AG04450 (cell line): ENCODE measurements at regions not wholly inside any gene's neighbourhood (a gene's known extent, or its start where the extent isn't known, plus 50 kb on each side); places are given as distances from the start of the nearest gene placed in this dataset.

Experiments used
- CTCF ChIA-PET: fragments of 300-600, 350-600 bp; formaldehyde crosslinking; extraction: SDS; loops from one replicate; lab custom pipeline; 2022; ENCODE audit warnings: antibody characterized with exemption, inconsistent platforms; lab: Charles Lee
- POLR2A ChIA-PET: fragments of 350-600 bp; formaldehyde crosslinking; extraction: SDS; loops from one replicate; lab custom pipeline; 2021; ENCODE audit warnings: antibody characterized with exemption, inconsistent platforms; lab: Yijun Ruan, JAX
- DNase-seq: peaks from one replicate; pipeline ENCODE4 v3.0.0-alpha.2; 2011; ENCODE audit warnings: low read depth, low spot score
- H3K27ac ChIP-seq: one replicate; pipeline ENCODE4 v1.5.1; 2012; ENCODE audit warnings: low read depth, low read length, control low read depth
- H3K27me3 ChIP-seq: one replicate; pipeline ENCODE4 v1.6.0; 2012; ENCODE audit warnings: low read length; ENCODE audit not compliant: control insufficient read depth, insufficient read depth
- H3K4me3 ChIP-seq: 2 replicates; pipeline ENCODE4 v1.5.1; 2011; ENCODE audit warnings: mild to moderate bottlenecking, low read depth, low read length, control low read depth
- H3K9me3 ChIP-seq: 2 replicates; pipeline ENCODE4 v1.5.1; 2012; ENCODE audit warnings: low read length; ENCODE audit not compliant: control insufficient read depth, insufficient read depth
- TF ChIP-seq, protein P1 (sequence below): IDR thresholded peaks from 2 replicates; pipeline ENCODE4 v1.5.1; 2011; ENCODE audit warnings: low read depth, low read length, control low read depth, inconsistent platforms

DNA sequence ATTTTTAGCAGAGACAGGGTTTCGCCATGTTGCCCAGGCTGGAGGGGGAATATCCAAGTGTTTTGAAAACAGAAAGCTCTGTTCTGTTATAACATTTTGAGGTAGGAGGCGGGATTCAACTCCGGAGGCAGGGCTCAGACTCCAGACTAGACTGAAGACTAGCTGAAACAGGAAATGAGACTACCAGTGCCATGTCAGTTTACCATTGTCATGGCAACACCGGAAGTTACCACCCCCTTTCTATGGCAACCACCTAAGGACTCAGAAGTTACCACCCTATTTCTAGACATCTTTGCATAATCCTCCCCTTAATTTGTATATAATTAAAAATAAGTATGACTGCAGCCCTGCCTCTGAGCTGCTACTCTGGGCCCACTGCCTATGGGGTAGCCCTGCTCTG, 1069.1 kb upstream of the AUTS2 start:
- Histone ChIP-seq H3K27me3 (no peaks in the 10 kb centered on the region), H3K27ac (no peak overlapping the region), H3K9me3 (peaks cover 12% of the 10 kb centered on the region), H3K4me3 (no peak overlapping the region)
- TF ChIP-seq, protein P1, sequence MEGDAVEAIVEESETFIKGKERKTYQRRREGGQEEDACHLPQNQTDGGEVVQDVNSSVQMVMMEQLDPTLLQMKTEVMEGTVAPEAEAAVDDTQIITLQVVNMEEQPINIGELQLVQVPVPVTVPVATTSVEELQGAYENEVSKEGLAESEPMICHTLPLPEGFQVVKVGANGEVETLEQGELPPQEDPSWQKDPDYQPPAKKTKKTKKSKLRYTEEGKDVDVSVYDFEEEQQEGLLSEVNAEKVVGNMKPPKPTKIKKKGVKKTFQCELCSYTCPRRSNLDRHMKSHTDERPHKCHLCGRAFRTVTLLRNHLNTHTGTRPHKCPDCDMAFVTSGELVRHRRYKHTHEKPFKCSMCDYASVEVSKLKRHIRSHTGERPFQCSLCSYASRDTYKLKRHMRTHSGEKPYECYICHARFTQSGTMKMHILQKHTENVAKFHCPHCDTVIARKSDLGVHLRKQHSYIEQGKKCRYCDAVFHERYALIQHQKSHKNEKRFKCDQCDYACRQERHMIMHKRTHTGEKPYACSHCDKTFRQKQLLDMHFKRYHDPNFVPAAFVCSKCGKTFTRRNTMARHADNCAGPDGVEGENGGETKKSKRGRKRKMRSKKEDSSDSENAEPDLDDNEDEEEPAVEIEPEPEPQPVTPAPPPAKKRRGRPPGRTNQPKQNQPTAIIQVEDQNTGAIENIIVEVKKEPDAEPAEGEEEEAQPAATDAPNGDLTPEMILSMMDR: no peak
- CTCF ChIA-PET: no interaction called here
- POLR2A ChIA-PET: no interaction called here
- no peak for DNase-seq

DNA sequence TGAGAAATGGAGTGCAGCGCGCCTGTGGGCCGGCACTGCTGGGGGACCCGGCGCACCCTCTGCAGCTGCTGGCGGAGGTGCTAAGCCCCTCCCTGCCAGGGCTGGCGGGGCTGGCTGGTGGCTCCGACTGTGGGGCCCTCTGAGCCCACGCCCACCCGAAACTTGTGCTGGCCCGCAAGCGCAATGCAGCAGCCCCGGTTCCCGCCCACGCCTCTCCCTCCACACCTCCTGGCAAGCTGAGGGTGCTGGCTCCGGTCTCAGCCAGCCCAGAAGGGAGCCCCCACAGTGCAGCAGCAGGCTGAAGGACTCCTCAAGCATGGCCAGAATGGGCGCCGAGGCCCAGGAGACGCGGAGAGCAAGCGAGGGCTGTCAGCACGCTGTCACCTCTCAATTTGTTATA, 1063.0 kb upstream of the AUTS2 start:
- no peaks in the 10 kb centered on the region for H3K27me3 ChIP-seq
- TF ChIP-seq, protein P1: no peak
- DNase-seq: no peak
- ChIA-PET POLR2A (no interaction called here), CTCF (no interaction called here)
- peaks cover 9% of the 10 kb centered on the region for H3K9me3 ChIP-seq
- no peak overlapping the region for H3K4me3 ChIP-seq
- no peak overlapping the region for H3K27ac ChIP-seq

DNA sequence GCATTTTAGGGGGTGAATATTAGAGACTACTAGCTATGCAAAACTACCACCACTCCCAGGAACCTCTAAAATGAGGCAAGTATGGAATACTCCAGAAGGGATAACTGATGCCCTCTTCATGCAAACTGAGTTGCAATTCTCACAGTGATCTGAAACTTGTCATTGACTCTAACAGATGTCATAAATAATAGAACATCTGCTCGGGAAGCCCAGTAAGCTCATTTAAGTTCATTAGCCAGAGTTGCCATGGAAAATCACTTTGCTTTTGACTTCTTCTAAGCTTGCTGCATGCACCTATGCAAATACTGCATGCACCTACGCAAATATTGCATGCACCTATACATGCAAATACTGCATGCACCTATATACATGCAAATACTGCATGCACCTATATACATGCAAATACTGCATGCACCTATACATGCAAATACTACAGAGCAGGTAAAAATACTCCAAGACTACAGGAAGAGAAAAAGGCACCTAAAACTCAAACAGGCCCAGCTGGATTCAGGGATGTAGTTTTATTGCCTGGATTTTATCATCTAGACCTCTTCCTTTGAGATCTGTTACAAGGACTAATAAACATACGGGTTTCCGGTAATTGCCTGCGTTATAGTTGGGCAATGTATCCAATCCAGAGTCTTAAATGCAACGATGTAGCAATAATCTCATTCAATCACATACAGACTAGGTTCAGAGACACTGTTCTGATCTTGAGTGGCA, 1061.1 kb upstream of the AUTS2 start:
- H3K4me3 ChIP-seq: no peak overlapping the region
- no peak for DNase-seq
- H3K27me3 ChIP-seq: no peaks in the 10 kb centered on the region
- H3K9me3 ChIP-seq: peaks cover 9% of the 10 kb centered on the region
- CTCF ChIA-PET: no interaction called here
- POLR2A ChIA-PET: no interaction called here
- no peak overlapping the region for H3K27ac ChIP-seq
- TF ChIP-seq, protein P1: no peak

DNA sequence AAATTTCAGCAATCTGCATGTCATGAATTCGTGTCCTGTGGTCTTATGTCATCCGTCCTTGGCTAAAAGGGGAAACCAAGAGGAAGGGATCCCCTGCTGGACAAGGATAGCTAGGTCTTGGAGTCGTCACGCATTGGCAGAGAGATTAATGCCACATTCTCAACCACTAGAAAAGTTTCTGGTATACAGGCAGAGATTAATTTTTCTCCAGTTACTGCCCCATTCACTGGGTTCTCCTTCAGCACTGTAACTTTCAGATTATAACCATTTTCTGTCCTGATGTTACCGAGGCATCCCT, 1060.6 kb upstream of the AUTS2 start:
- POLR2A ChIA-PET: no interaction called here
- no peak overlapping the region for H3K4me3 ChIP-seq
- H3K27ac ChIP-seq: no peak overlapping the region
- H3K27me3 ChIP-seq: no peaks in the 10 kb centered on the region
- CTCF ChIA-PET: no interaction called here
- DNase-seq: no peak
- peaks cover 9% of the 10 kb centered on the region for H3K9me3 ChIP-seq
- TF ChIP-seq, protein P1: no peak

DNA sequence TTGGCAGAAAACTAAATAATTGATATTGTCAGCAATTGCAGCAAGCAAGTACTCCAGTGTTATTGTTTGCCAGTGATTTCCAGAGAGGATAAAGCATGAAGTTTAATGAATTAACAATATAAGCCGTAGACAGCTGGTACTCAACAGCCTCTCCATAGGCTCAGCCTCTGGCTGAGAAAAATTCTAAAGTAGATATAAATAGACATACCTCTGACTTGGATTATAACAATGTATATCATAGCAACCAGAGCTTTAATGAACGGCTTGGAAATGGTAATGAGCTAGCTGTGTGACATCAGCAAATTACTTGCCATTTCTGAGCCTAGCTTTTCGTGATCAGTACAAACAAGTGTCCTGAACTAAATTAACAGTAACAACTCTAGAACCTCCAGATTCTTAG, 1055.4 kb upstream of the AUTS2 start:
- no peaks in the 10 kb centered on the region for H3K27me3 ChIP-seq
- no peak overlapping the region for H3K27ac ChIP-seq
- H3K4me3 ChIP-seq: no peak overlapping the region
- DNase-seq: no peak
- peaks cover 10% of the 10 kb centered on the region; the same call in 1 of the 2 replicates for H3K9me3 ChIP-seq
- POLR2A ChIA-PET: no interaction called here
- TF ChIP-seq, protein P1: no peak
- CTCF ChIA-PET: interaction anchor here (0.5 kb wide), 1 partner anchor 692 kb away, joined by 5 read pairs; no protein-coding TSS in a partner anchor
